ENCODE measurements at regions not wholly inside any gene's neighbourhood (a gene's known extent, or its start where the extent isn't known, plus 50 kb on each side); places are given as distances from the start of the nearest gene placed in this dataset.

GRCh38 chr16:64312292-64312691 is 809.6 kb downstream of the CDH11 start:
- no peak for TF ChIP-seq EZH2 (IDR thresholded peaks at IDR 0.05)
- TF ChIP-seq POLR2AphosphoS5 (IDR thresholded peaks at IDR 0.05; ENCODE audit: borderline replicate concordance, low read depth, low read length) = no peak
- no peak for TF ChIP-seq FOXP2 (optimal IDR thresholded peaks at IDR 0.05; ENCODE audit: control extremely low read depth, extremely low read length, insufficient read depth)

Data from SK-N-MC (cell line).